OCI-LY1 (cell line): ENCODE measurements at regions not wholly inside any gene's neighbourhood (a gene's known extent, or its start where the extent isn't known, plus 50 kb on each side); places are given as distances from the start of the nearest gene placed in this dataset.

Experiments
- CTCF ChIP-seq: fragments of 200-600 bp; sonication (generic), shearing (Covaris generic); IDR thresholded peaks from 2 replicates; pipeline ENCODE4 v1.5.1; 2017; ENCODE audit warnings: mild to moderate bottlenecking, antibody characterized with exemption, low read length, moderate library complexity, mixed read lengths
- EZH2 ChIP-seq: fragments of 200-600 bp; sonication (generic), shearing (Covaris generic); IDR thresholded peaks from 2 replicates; pipeline ENCODE4 v1.8.0; 2017; ENCODE audit warnings: borderline replicate concordance, mixed run types, mild to moderate bottlenecking, antibody characterized with exemption, low read length, moderate library complexity, mixed read lengths

GRCh38 chr9:80208696-80209095, 636.9 kb downstream of the TLE4 start:
- TF ChIP-seq EZH2, result no peak
- TF ChIP-seq CTCF, result no peak
